Mesenchymal stem cell (in vitro differentiated cells and primary cell): ENCODE measurements at regions not wholly inside any gene's neighbourhood (a gene's known extent, or its start where the extent isn't known, plus 50 kb on each side); places are given as distances from the start of the nearest gene placed in this dataset.

Experiments used
- DNase-seq: peaks from one replicate; pipeline ENCODE4 v3.0.0-alpha.2; 2013
- H2AFZ ChIP-seq: one replicate; pipeline ENCODE4 v1.6.1; 2013; ENCODE audit warnings: low read depth, mild to moderate bottlenecking, control low read depth, inconsistent platforms, low read length, moderate library complexity
- H2AK5ac ChIP-seq: 2 replicates; pipeline ENCODE4 v1.6.1; 2013; ENCODE audit warnings: low read length, moderate library complexity, mild to moderate bottlenecking, inconsistent platforms; ENCODE audit not compliant: severe bottlenecking
- H2BK120ac ChIP-seq: one replicate; pipeline ENCODE4 v1.6.1; 2013; ENCODE audit warnings: low read depth, mild to moderate bottlenecking, inconsistent platforms, low read length, moderate library complexity
- H2BK12ac ChIP-seq, 2 experiments: one replicate each; pipeline ENCODE4 v1.6.1; 2013; ENCODE audit warnings: inconsistent platforms in 2 of 2, low read length in 2 of 2, mild to moderate bottlenecking in 2 of 2, moderate library complexity in 2 of 2, control low read depth in 1 of 2
- H2BK15ac ChIP-seq: one replicate; pipeline ENCODE4 v1.6.1; 2013; ENCODE audit warnings: mild to moderate bottlenecking, low read depth, inconsistent platforms; ENCODE audit not compliant: poor library complexity, severe bottlenecking
- H2BK5ac ChIP-seq: 2 replicates; pipeline ENCODE4 v1.6.1; 2013; ENCODE audit warnings: low read depth, mild to moderate bottlenecking, low read length, control low read depth, inconsistent platforms; ENCODE audit not compliant: poor library complexity, severe bottlenecking
- H3K14ac ChIP-seq, 2 experiments: one replicate each; pipeline ENCODE4 v1.6.1; 2013; ENCODE audit warnings: inconsistent platforms in 2 of 2, low read length in 2 of 2, control low read depth in 1 of 2, mild to moderate bottlenecking in 1 of 2, moderate library complexity in 1 of 2
- H3K18ac ChIP-seq, 2 experiments: one replicate each; pipeline ENCODE4 v1.6.1; 2013; ENCODE audit warnings: inconsistent platforms in 2 of 2, low read length in 2 of 2, control low read depth in 1 of 2, low read depth in 1 of 2, mild to moderate bottlenecking in 1 of 2
- H3K23ac ChIP-seq, 2 experiments: one replicate each; pipeline ENCODE4 v1.6.1; 2013; ENCODE audit warnings: inconsistent platforms in 2 of 2, low read length in 2 of 2, mild to moderate bottlenecking in 2 of 2, moderate library complexity in 2 of 2, control low read depth in 1 of 2
- H3K27ac ChIP-seq: 2 replicates; pipeline ENCODE4 v1.5.1; 2013; ENCODE audit warnings: mild to moderate bottlenecking, moderate library complexity, low read length, control low read depth, inconsistent platforms; ENCODE audit not compliant: poor library complexity, severe bottlenecking
- H3K27me3 ChIP-seq, 2 experiments: 2 replicates each; pipeline versions ENCODE4 v1.6.1 to v1.7.0; 2013; ENCODE audit warnings: low read length in 2 of 2, mild to moderate bottlenecking in 2 of 2, moderate library complexity in 2 of 2, control low read depth in 1 of 2, inconsistent platforms in 1 of 2; ENCODE audit not compliant: control insufficient read depth in 1 of 2, insufficient read depth in 1 of 2
- H3K36me3 ChIP-seq, 2 experiments: 2 replicates each; pipeline versions ENCODE4 v1.6.1 to v1.7.0; 2013; ENCODE audit warnings: low read length in 2 of 2, control low read depth in 1 of 2, inconsistent platforms in 1 of 2, low read depth in 1 of 2, mild to moderate bottlenecking in 1 of 2; ENCODE audit not compliant: insufficient read depth in 2 of 2, control insufficient read depth in 1 of 2
- H3K4ac ChIP-seq, 2 experiments: one replicate each; pipeline ENCODE4 v1.6.1; 2013; ENCODE audit warnings: inconsistent platforms in 2 of 2, low read length in 2 of 2, mild to moderate bottlenecking in 2 of 2, moderate library complexity in 2 of 2, control low read depth in 1 of 2, low read depth in 1 of 2
- H3K4me1 ChIP-seq: 2 replicates; pipeline ENCODE4 v1.6.1; 2013; ENCODE audit warnings: low read depth, low read length, control low read depth; ENCODE audit not compliant: control insufficient read depth, insufficient read depth
- H3K4me2 ChIP-seq: 2 replicates; pipeline ENCODE4 v1.6.1; 2013; ENCODE audit warnings: low read length, mild to moderate bottlenecking, inconsistent platforms; ENCODE audit not compliant: poor library complexity, severe bottlenecking
- H3K4me3 ChIP-seq, 2 experiments: 2 replicates each; pipeline versions ENCODE4 v1.5.1 to v1.7.0; 2013; ENCODE audit warnings: low read length in 2 of 2, mild to moderate bottlenecking in 2 of 2, control low read depth in 1 of 2, low read depth in 1 of 2; ENCODE audit not compliant: insufficient read depth in 1 of 2
- H3K79me1 ChIP-seq: replicated peaks from 2 replicates; pipeline ENCODE4 v1.6.1; 2013; ENCODE audit warnings: mild to moderate bottlenecking, control low read depth, low read length, inconsistent platforms; ENCODE audit not compliant: poor library complexity, severe bottlenecking
- H3K9ac ChIP-seq: 2 replicates; pipeline ENCODE4 v1.7.0; 2013; ENCODE audit warnings: mild to moderate bottlenecking, low read length, moderate library complexity
- H3K9me3 ChIP-seq: 2 replicates; pipeline ENCODE4 v1.7.0; 2013; ENCODE audit warnings: mild to moderate bottlenecking, low read length; ENCODE audit not compliant: control insufficient read depth
- H4K8ac ChIP-seq: one replicate; pipeline ENCODE4 v1.6.1; 2013; ENCODE audit warnings: inconsistent platforms, mild to moderate bottlenecking, low read length, moderate library complexity
- H4K91ac ChIP-seq: one replicate; pipeline ENCODE4 v1.6.1; 2013; ENCODE audit warnings: mild to moderate bottlenecking, low read length, inconsistent platforms
- WGBS: methylation state at CpG from one replicate; pipeline ENCODE4 v1.1.7; 2013; ENCODE audit warnings: mixed read lengths; 5-methylcytosine and 5-hydroxymethylcytosine counted together

- H3K18ac ChIP-seq, result no peak overlapping the region
- no peak overlapping the region for H2AK5ac ChIP-seq
- H3K9ac ChIP-seq, result no peak overlapping the region
- no peak overlapping the region for H2BK120ac ChIP-seq
- no peak overlapping the region for H2BK5ac ChIP-seq
- H3K36me3 ChIP-seq, result no peaks in the 10 kb centered on the region
- H4K91ac ChIP-seq, result no peak overlapping the region
- H2BK12ac ChIP-seq, result no peak overlapping the region
- no peak overlapping the region for H3K23ac ChIP-seq
- H3K27me3 ChIP-seq, result no peaks in the 10 kb centered on the region
- peaks cover 4% of the 10 kb centered on the region for H3K9me3 ChIP-seq
- no peak overlapping the region for H4K8ac ChIP-seq
- H3K4me2 ChIP-seq, result no peak overlapping the region
- no peak overlapping the region for H3K4me3 ChIP-seq
- no peak overlapping the region for H3K27ac ChIP-seq
- no peak for DNase-seq
- H3K79me1 ChIP-seq, result no peaks in the 10 kb centered on the region
- H3K4ac ChIP-seq, result no peak overlapping the region
- H2BK15ac ChIP-seq, result no peak overlapping the region
- H3K4me1 ChIP-seq, result no peaks in the 10 kb centered on the region
- no peak overlapping the region for H3K14ac ChIP-seq
- H2AFZ ChIP-seq, result no peak overlapping the region
These were observed 1121.1 kb upstream of the ADGRL3 start for GRCh38 chr4:60078984-60079383.

GRCh38 chr4:60081839-60082238 lies 1118.3 kb upstream of the ADGRL3 start:
- H2AK5ac ChIP-seq, result no peak overlapping the region
- no peaks in the 10 kb centered on the region for H3K36me3 ChIP-seq
- no peaks in the 10 kb centered on the region for H3K79me1 ChIP-seq
- H4K8ac ChIP-seq, result no peak overlapping the region
- H3K18ac ChIP-seq, result no peak overlapping the region
- WGBS, result 23% methylated on average over 2 of the region's 2 CpGs
- H3K9ac ChIP-seq, result no peak overlapping the region
- no peak overlapping the region for H3K27ac ChIP-seq
- no peak overlapping the region for H2BK120ac ChIP-seq
- H3K14ac ChIP-seq, result no peak overlapping the region
- H2BK12ac ChIP-seq, result no peak overlapping the region
- no peak for DNase-seq
- no peak overlapping the region for H2BK15ac ChIP-seq
- H3K4ac ChIP-seq, result no peak overlapping the region
- no peak overlapping the region for H3K4me2 ChIP-seq
- peaks cover 4% of the 10 kb centered on the region for H3K9me3 ChIP-seq
- H3K4me1 ChIP-seq, result no peaks in the 10 kb centered on the region
- H4K91ac ChIP-seq, result no peak overlapping the region
- H3K23ac ChIP-seq, result no peak overlapping the region
- H3K4me3 ChIP-seq, result no peak overlapping the region
- H2BK5ac ChIP-seq, result no peak overlapping the region
- H2AFZ ChIP-seq, result no peak overlapping the region
- no peaks in the 10 kb centered on the region for H3K27me3 ChIP-seq

- Histone ChIP-seq H3K23ac (no peak overlapping the region), H3K14ac (no peak overlapping the region), H2BK12ac (no peak overlapping the region), H2BK5ac (no peak overlapping the region), H2AK5ac (no peak overlapping the region), H4K91ac (no peak overlapping the region), H2AFZ (no peak overlapping the region), H3K18ac (no peak overlapping the region), H3K4me1 (no peaks in the 10 kb centered on the region), H2BK120ac (no peak overlapping the region), H3K27ac (no peak overlapping the region), H3K79me1 (no peaks in the 10 kb centered on the region), H3K9me3 (no peaks in the 10 kb centered on the region), H3K4me3 (no peak overlapping the region), H3K27me3 (no peaks in the 10 kb centered on the region), H3K4me2 (no peak overlapping the region), H3K9ac (no peak overlapping the region), H3K36me3 (no peaks in the 10 kb centered on the region), H3K4ac (no peak overlapping the region), H4K8ac (no peak overlapping the region), H2BK15ac (no peak overlapping the region)
- no peak for DNase-seq
- 63% methylated on average over 3 of the region's 3 CpGs for WGBS
These were observed 1111.2 kb upstream of the ADGRL3 start for GRCh38 chr4:60088807-60089486.

- Histone ChIP-seq H3K9me3 (no peaks in the 10 kb centered on the region), H2BK5ac (no peak overlapping the region), H2BK120ac (no peak overlapping the region), H3K4me1 (no peaks in the 10 kb centered on the region), H3K4ac (no peak overlapping the region), H3K36me3 (no peaks in the 10 kb centered on the region), H3K79me1 (no peaks in the 10 kb centered on the region), H3K27me3 (no peaks in the 10 kb centered on the region), H4K91ac (no peak overlapping the region), H3K27ac (no peak overlapping the region), H3K14ac (no peak overlapping the region), H3K23ac (no peak overlapping the region), H3K4me3 (no peak overlapping the region), H3K18ac (no peak overlapping the region), H2BK15ac (no peak overlapping the region), H3K4me2 (no peak overlapping the region), H2AFZ (no peak overlapping the region), H3K9ac (no peak overlapping the region), H2AK5ac (no peak overlapping the region), H4K8ac (no peak overlapping the region), H2BK12ac (no peak overlapping the region)
- WGBS, result 71% methylated on average over 2 of the region's 3 CpGs
- DNase-seq, result no peak
These were observed 1110.4 kb upstream of the ADGRL3 start for GRCh38 chr4:60089546-60090273.
